ENCODE measurements at regions not wholly inside any gene's neighbourhood (a gene's known extent, or its start where the extent isn't known, plus 50 kb on each side); places are given as distances from the start of the nearest gene placed in this dataset.
A peak's percentile ranks its signal among the peaks of the same experiment; 100 is the strongest.

- Histone ChIP-seq H3K9ac (no peak overlapping the region), H3K4me2 (peak overlapping the region; percentile 39; the same call in 1 of the 2 replicates), H3K27ac (no peak overlapping the region), H3K4me1 (peaks cover 91% of the 10 kb centered on the region), H3K4me3 (no peak overlapping the region), H3K27me3 (no peaks in the 10 kb centered on the region), H4K20me1 (peaks cover 37% of the 10 kb centered on the region; the same call in 1 of the 2 replicates), H3K9me3 (no peaks in the 10 kb centered on the region), H3K36me3 (no peaks in the 10 kb centered on the region)
- TF ChIP-seq Cebpa-rat (IDR thresholded peaks at IDR 0.05): no peak
Measured at GRCh38 chr2:43161650-43162510, 64.5 kb downstream of the ZFP36L2 start.

GRCh38 chr2:43160778-43161177 lies 65.6 kb downstream of the ZFP36L2 start:
- no peak overlapping the region for H3K9ac ChIP-seq
- H3K4me1 ChIP-seq: peaks cover 91% of the 10 kb centered on the region
- no peak overlapping the region for H3K4me3 ChIP-seq
- no peak overlapping the region for H3K27ac ChIP-seq
- H3K9me3 ChIP-seq: no peaks in the 10 kb centered on the region
- H4K20me1 ChIP-seq: peaks cover 40% of the 10 kb centered on the region; the same call in 1 of the 2 replicates
- no peaks in the 10 kb centered on the region for H3K27me3 ChIP-seq
- H3K36me3 ChIP-seq: no peaks in the 10 kb centered on the region
- TF ChIP-seq Cebpa-rat (IDR thresholded peaks at IDR 0.05): no peak
- peak overlapping the region; percentile 39 for H3K4me2 ChIP-seq

GRCh38 chr2:43159797-43160196 lies 66.6 kb downstream of the ZFP36L2 start:
- TF ChIP-seq Cebpa-rat (IDR thresholded peaks at IDR 0.05): no peak
- Histone ChIP-seq H3K9me3 (no peaks in the 10 kb centered on the region), H3K36me3 (no peaks in the 10 kb centered on the region), H3K4me3 (no peak overlapping the region), H3K27ac (0 out of 2 replicates have a peak overlapping the region, but pooled peaks have one; percentile 1), H3K4me1 (peaks cover 86% of the 10 kb centered on the region), H3K27me3 (no peaks in the 10 kb centered on the region), H4K20me1 (peaks cover 46% of the 10 kb centered on the region; the same call in 1 of the 2 replicates), H3K4me2 (peak overlapping the region; percentile 68), H3K9ac (no peak overlapping the region)

- H3K27ac ChIP-seq: peak overlapping the region; percentile 69
- TF ChIP-seq Cebpa-rat (IDR thresholded peaks at IDR 0.05): no peak
- peak overlapping the region; percentile 59; the same call in 1 of the 2 replicates for H3K9ac ChIP-seq
- no peaks in the 10 kb centered on the region for H3K27me3 ChIP-seq
- peaks cover 43% of the 10 kb centered on the region; the same call in 1 of the 2 replicates for H4K20me1 ChIP-seq
- H3K4me1 ChIP-seq: peaks cover 86% of the 10 kb centered on the region
- H3K4me3 ChIP-seq: no peak overlapping the region
- H3K9me3 ChIP-seq: no peaks in the 10 kb centered on the region
- H3K4me2 ChIP-seq: peak overlapping the region; percentile 68
- no peaks in the 10 kb centered on the region for H3K36me3 ChIP-seq
Measured at GRCh38 chr2:43158259-43158880, 68.0 kb downstream of the ZFP36L2 start.

GRCh38 chr2:43157506-43158246 lies 68.7 kb downstream of the ZFP36L2 start:
- Histone ChIP-seq H3K4me3 (no peak overlapping the region), H4K20me1 (peaks cover 40% of the 10 kb centered on the region; the same call in 1 of the 2 replicates), H3K27me3 (no peaks in the 10 kb centered on the region), H3K9me3 (no peaks in the 10 kb centered on the region), H3K9ac (no peak overlapping the region), H3K36me3 (peaks cover 2% of the 10 kb centered on the region; the same call in 1 of the 2 replicates), H3K4me2 (peak overlapping the region; percentile 68), H3K4me1 (peaks cover 86% of the 10 kb centered on the region), H3K27ac (peak overlapping the region; percentile 58; the same call in 1 of the 2 replicates)
- no peak for TF ChIP-seq Cebpa-rat (IDR thresholded peaks at IDR 0.05)

GRCh38 chr2:43155851-43156411 lies 70.5 kb downstream of the ZFP36L2 start:
- TF ChIP-seq Cebpa-rat (IDR thresholded peaks at IDR 0.05): no peak
- no peak overlapping the region for H3K4me3 ChIP-seq
- H3K27me3 ChIP-seq: no peaks in the 10 kb centered on the region
- no peak overlapping the region for H3K4me2 ChIP-seq
- H3K27ac ChIP-seq: no peak overlapping the region
- no peak overlapping the region for H3K9ac ChIP-seq
- H3K36me3 ChIP-seq: peaks cover 10% of the 10 kb centered on the region; the same call in 1 of the 2 replicates
- peaks cover 34% of the 10 kb centered on the region; the same call in 1 of the 2 replicates for H4K20me1 ChIP-seq
- peaks cover 76% of the 10 kb centered on the region for H3K4me1 ChIP-seq
- H3K9me3 ChIP-seq: no peaks in the 10 kb centered on the region

- peaks cover 63% of the 10 kb centered on the region for H3K4me1 ChIP-seq
- H3K36me3 ChIP-seq: peaks cover 18% of the 10 kb centered on the region; the same call in 1 of the 2 replicates
- no peaks in the 10 kb centered on the region for H3K27me3 ChIP-seq
- no peak overlapping the region for H3K4me3 ChIP-seq
- no peak overlapping the region for H3K27ac ChIP-seq
- no peak overlapping the region for H3K9ac ChIP-seq
- TF ChIP-seq Cebpa-rat (IDR thresholded peaks at IDR 0.05): no peak
- peak overlapping the region; percentile 10; the same call in 1 of the 2 replicates for H3K4me2 ChIP-seq
- H3K9me3 ChIP-seq: no peaks in the 10 kb centered on the region
- peaks cover 40% of the 10 kb centered on the region; the same call in 1 of the 2 replicates for H4K20me1 ChIP-seq
Measured at GRCh38 chr2:43154685-43155084, 71.7 kb downstream of the ZFP36L2 start.

- H4K20me1 ChIP-seq: peaks cover 40% of the 10 kb centered on the region; the same call in 1 of the 2 replicates
- peaks cover 18% of the 10 kb centered on the region; the same call in 1 of the 2 replicates for H3K36me3 ChIP-seq
- H3K4me3 ChIP-seq: no peak overlapping the region
- no peaks in the 10 kb centered on the region for H3K27me3 ChIP-seq
- H3K9me3 ChIP-seq: no peaks in the 10 kb centered on the region
- H3K9ac ChIP-seq: no peak overlapping the region
- no peak for TF ChIP-seq Cebpa-rat (IDR thresholded peaks at IDR 0.05)
- peak overlapping the region; percentile 62 for H3K4me2 ChIP-seq
- peak overlapping the region; percentile 26; the same call in 1 of the 2 replicates for H3K27ac ChIP-seq
- H3K4me1 ChIP-seq: peaks cover 46% of the 10 kb centered on the region
Measured at GRCh38 chr2:43152741-43153647, 73.4 kb downstream of the ZFP36L2 start.

Data from BLaER1 (cell line).